Adipocyte (in vitro differentiated cells): ENCODE measurements at regions not wholly inside any gene's neighbourhood (a gene's known extent, or its start where the extent isn't known, plus 50 kb on each side); places are given as distances from the start of the nearest gene placed in this dataset.

Experiments used
- DNase-seq: peaks from one replicate; pipeline ENCODE4 v3.0.0-alpha.2; 2015; ENCODE audit warnings: low read depth
- H3K27me3 ChIP-seq: replicated peaks from 2 replicates; pipeline ENCODE4 v1.7.0; 2013; ENCODE audit warnings: mild to moderate bottlenecking, low read length, moderate library complexity; ENCODE audit not compliant: control insufficient read depth, insufficient read depth
- H3K36me3 ChIP-seq: 2 replicates; pipeline ENCODE4 v1.7.0; 2013; ENCODE audit warnings: low read length, mild to moderate bottlenecking, moderate library complexity; ENCODE audit not compliant: control insufficient read depth, insufficient read depth, severe bottlenecking
- H3K4me1 ChIP-seq: 2 replicates; pipeline ENCODE4 v1.7.0; 2013; ENCODE audit warnings: mild to moderate bottlenecking, low read length, moderate library complexity; ENCODE audit not compliant: control insufficient read depth, insufficient read depth
- H3K4me3 ChIP-seq: 2 replicates; pipeline ENCODE4 v1.7.0; 2013; ENCODE audit warnings: mild to moderate bottlenecking, low read length, moderate library complexity
- H3K9ac ChIP-seq: 2 replicates; pipeline ENCODE4 v1.7.0; 2013; ENCODE audit warnings: mild to moderate bottlenecking, low read length, moderate library complexity
- H3K9me3 ChIP-seq: 2 replicates; pipeline ENCODE4 v1.7.0; 2013; ENCODE audit warnings: mild to moderate bottlenecking, low read length, moderate library complexity; ENCODE audit not compliant: control insufficient read depth

- peaks cover 7% of the 10 kb centered on the region for H3K4me1 ChIP-seq
- H3K27me3 ChIP-seq: peaks cover 28% of the 10 kb centered on the region
- no peaks in the 10 kb centered on the region for H3K36me3 ChIP-seq
- H3K9me3 ChIP-seq: no peaks in the 10 kb centered on the region
- no peak overlapping the region for H3K9ac ChIP-seq
- no peak overlapping the region for H3K4me3 ChIP-seq
- no peak for DNase-seq
Observed at GRCh38 chr12:107332743-107333142, 239.4 kb upstream of the CRY1 start.

- Histone ChIP-seq H3K27me3 (peaks cover 33% of the 10 kb centered on the region), H3K4me3 (no peak overlapping the region), H3K36me3 (no peaks in the 10 kb centered on the region), H3K9ac (no peak overlapping the region), H3K9me3 (no peaks in the 10 kb centered on the region), H3K4me1 (no peaks in the 10 kb centered on the region)
- no peak for DNase-seq
Observed at GRCh38 chr12:107335802-107336570, 242.6 kb upstream of the CRY1 start.

GRCh38 chr12:107336695-107337094 lies 243.3 kb upstream of the CRY1 start:
- H3K9ac ChIP-seq: no peak overlapping the region
- no peaks in the 10 kb centered on the region for H3K9me3 ChIP-seq
- no peaks in the 10 kb centered on the region for H3K4me1 ChIP-seq
- no peak for DNase-seq
- peaks cover 30% of the 10 kb centered on the region for H3K27me3 ChIP-seq
- H3K4me3 ChIP-seq: no peak overlapping the region
- no peaks in the 10 kb centered on the region for H3K36me3 ChIP-seq

- no peaks in the 10 kb centered on the region for H3K4me1 ChIP-seq
- no peak for DNase-seq
- no peaks in the 10 kb centered on the region for H3K36me3 ChIP-seq
- no peak overlapping the region for H3K9ac ChIP-seq
- H3K4me3 ChIP-seq: no peak overlapping the region
- no peaks in the 10 kb centered on the region for H3K9me3 ChIP-seq
- H3K27me3 ChIP-seq: peaks cover 36% of the 10 kb centered on the region
Observed at GRCh38 chr12:107337346-107338095, 244.2 kb upstream of the CRY1 start.

- H3K4me1 ChIP-seq: no peaks in the 10 kb centered on the region
- no peak overlapping the region for H3K9ac ChIP-seq
- no peaks in the 10 kb centered on the region for H3K36me3 ChIP-seq
- H3K4me3 ChIP-seq: no peak overlapping the region
- no peaks in the 10 kb centered on the region for H3K9me3 ChIP-seq
- no peak for DNase-seq
- peaks cover 31% of the 10 kb centered on the region for H3K27me3 ChIP-seq
Observed at GRCh38 chr12:107339487-107339886, 246.1 kb upstream of the CRY1 start.

GRCh38 chr12:107339932-107340331 lies 246.6 kb upstream of the CRY1 start:
- no peaks in the 10 kb centered on the region for H3K4me1 ChIP-seq
- H3K9ac ChIP-seq: no peak overlapping the region
- H3K36me3 ChIP-seq: no peaks in the 10 kb centered on the region
- no peaks in the 10 kb centered on the region for H3K9me3 ChIP-seq
- H3K27me3 ChIP-seq: peaks cover 27% of the 10 kb centered on the region
- DNase-seq: no peak
- H3K4me3 ChIP-seq: no peak overlapping the region

- Histone ChIP-seq H3K4me3 (no peak overlapping the region), H3K9ac (no peak overlapping the region), H3K27me3 (peaks cover 24% of the 10 kb centered on the region), H3K36me3 (no peaks in the 10 kb centered on the region), H3K4me1 (no peaks in the 10 kb centered on the region), H3K9me3 (no peaks in the 10 kb centered on the region)
- no peak for DNase-seq
Observed at GRCh38 chr12:107340898-107341297, 247.5 kb upstream of the CRY1 start.

- Histone ChIP-seq H3K36me3 (no peaks in the 10 kb centered on the region), H3K4me3 (no peak overlapping the region), H3K4me1 (no peaks in the 10 kb centered on the region), H3K9ac (no peak overlapping the region), H3K27me3 (peaks cover 14% of the 10 kb centered on the region), H3K9me3 (no peaks in the 10 kb centered on the region)
- no peak for DNase-seq
Observed at GRCh38 chr12:107344035-107344808, 250.9 kb upstream of the CRY1 start.

GRCh38 chr12:107347261-107347660 lies 253.9 kb upstream of the CRY1 start:
- no peak overlapping the region for H3K9ac ChIP-seq

GRCh38 chr12:107349008-107349747 lies 255.8 kb upstream of the CRY1 start:
- H3K9me3 ChIP-seq: no peaks in the 10 kb centered on the region
- no peaks in the 10 kb centered on the region for H3K36me3 ChIP-seq
- peaks cover 9% of the 10 kb centered on the region for H3K4me1 ChIP-seq
- DNase-seq: peak; percentile 44
- H3K9ac ChIP-seq: no peak overlapping the region
- no peak overlapping the region for H3K4me3 ChIP-seq
- H3K27me3 ChIP-seq: peaks cover 4% of the 10 kb centered on the region

More at GRCh38 chr12:107347261-107347660, 253.9 kb upstream of the CRY1 start:
- peaks cover 5% of the 10 kb centered on the region for H3K4me1 ChIP-seq
- H3K9me3 ChIP-seq: no peaks in the 10 kb centered on the region
- no peak overlapping the region for H3K4me3 ChIP-seq
- no peak for DNase-seq
- no peaks in the 10 kb centered on the region for H3K36me3 ChIP-seq
- peaks cover 6% of the 10 kb centered on the region for H3K27me3 ChIP-seq
